Astrocyte of the spinal cord (primary cell): ENCODE measurements at regions not wholly inside any gene's neighbourhood (a gene's known extent, or its start where the extent isn't known, plus 50 kb on each side); places are given as distances from the start of the nearest gene placed in this dataset.
A peak's percentile ranks its signal among the peaks of the same experiment; 100 is the strongest.

Source experiments
- DNase-seq: peaks from one replicate; pipeline ENCODE4 v3.0.0; 2011; ENCODE audit warnings: low read depth, low spot score
- H3K4me3 ChIP-seq: 2 replicates; pipeline ENCODE4 v1.5.1; 2011; ENCODE audit warnings: low read depth, mild to moderate bottlenecking, low read length, moderate library complexity
- in situ Hi-C: cut with HindIII; loops from 2 replicates; pipeline ENCODE4 v1.10.0; 2017; ENCODE audit warnings: low sequenced_read_pairs
- TF ChIP-seq, protein P1 (sequence below): IDR thresholded peaks from 2 replicates; pipeline ENCODE4 v1.5.1; 2012; ENCODE audit warnings: low read depth, mild to moderate bottlenecking, low read length, inconsistent platforms

GRCh38 chr7:16203065-16203464, 218.3 kb downstream of the CRPPA start:
- no peak for DNase-seq
- H3K4me3 ChIP-seq: no peak overlapping the region
- TF ChIP-seq, protein P1, sequence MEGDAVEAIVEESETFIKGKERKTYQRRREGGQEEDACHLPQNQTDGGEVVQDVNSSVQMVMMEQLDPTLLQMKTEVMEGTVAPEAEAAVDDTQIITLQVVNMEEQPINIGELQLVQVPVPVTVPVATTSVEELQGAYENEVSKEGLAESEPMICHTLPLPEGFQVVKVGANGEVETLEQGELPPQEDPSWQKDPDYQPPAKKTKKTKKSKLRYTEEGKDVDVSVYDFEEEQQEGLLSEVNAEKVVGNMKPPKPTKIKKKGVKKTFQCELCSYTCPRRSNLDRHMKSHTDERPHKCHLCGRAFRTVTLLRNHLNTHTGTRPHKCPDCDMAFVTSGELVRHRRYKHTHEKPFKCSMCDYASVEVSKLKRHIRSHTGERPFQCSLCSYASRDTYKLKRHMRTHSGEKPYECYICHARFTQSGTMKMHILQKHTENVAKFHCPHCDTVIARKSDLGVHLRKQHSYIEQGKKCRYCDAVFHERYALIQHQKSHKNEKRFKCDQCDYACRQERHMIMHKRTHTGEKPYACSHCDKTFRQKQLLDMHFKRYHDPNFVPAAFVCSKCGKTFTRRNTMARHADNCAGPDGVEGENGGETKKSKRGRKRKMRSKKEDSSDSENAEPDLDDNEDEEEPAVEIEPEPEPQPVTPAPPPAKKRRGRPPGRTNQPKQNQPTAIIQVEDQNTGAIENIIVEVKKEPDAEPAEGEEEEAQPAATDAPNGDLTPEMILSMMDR: no peak
- in situ Hi-C loops: no loop called here

DNA sequence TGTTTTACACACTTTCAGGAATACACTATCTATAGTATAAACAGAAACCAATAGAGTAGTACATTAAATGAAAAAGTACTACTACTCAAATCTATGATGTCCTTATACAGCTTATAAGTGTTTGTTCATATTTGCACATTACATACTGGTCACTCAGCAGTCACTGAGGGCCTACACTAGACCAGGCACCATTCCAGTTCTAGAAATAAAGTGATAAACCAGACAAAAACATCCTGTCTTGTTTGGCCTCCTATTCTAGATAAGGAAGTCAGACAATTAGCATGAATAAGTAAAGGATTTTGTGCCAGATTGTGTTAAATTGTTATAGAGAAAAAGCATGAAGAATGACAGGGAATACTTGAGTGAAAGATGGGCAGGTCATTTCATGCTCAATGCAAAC, 219.0 kb downstream of the CRPPA start:
- DNase-seq: no peak
- no peak overlapping the region for H3K4me3 ChIP-seq
- TF ChIP-seq, protein P1: no peak
- in situ Hi-C loops: no loop called here

DNA sequence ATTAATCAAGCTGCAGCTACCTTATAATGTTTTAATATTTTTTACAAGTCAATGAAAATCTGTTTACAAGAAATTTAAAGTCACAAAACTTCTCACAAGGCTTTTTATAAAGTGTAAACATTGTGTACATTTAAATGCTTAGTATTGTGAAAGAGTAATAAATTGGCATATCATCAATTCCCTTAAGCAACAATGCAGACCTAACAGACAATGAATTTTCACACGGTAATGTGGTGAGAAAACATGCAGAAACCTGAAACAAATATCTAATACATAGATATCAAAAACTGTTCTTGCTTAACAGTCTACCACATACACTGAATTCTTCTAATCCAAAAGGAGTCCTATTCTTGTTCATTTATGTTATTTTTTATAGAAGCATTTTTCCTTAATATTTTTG, 220.7 kb downstream of the CRPPA start:
- no peak for DNase-seq
- no peak overlapping the region for H3K4me3 ChIP-seq
- in situ Hi-C loops: no loop called here
- TF ChIP-seq, protein P1: no peak

GRCh38 chr7:16193631-16194030, 227.7 kb downstream of the CRPPA start:
- DNase-seq: no peak
- TF ChIP-seq, protein P1: no peak
- H3K4me3 ChIP-seq: no peak overlapping the region
- in situ Hi-C loops: no loop called here

DNA sequence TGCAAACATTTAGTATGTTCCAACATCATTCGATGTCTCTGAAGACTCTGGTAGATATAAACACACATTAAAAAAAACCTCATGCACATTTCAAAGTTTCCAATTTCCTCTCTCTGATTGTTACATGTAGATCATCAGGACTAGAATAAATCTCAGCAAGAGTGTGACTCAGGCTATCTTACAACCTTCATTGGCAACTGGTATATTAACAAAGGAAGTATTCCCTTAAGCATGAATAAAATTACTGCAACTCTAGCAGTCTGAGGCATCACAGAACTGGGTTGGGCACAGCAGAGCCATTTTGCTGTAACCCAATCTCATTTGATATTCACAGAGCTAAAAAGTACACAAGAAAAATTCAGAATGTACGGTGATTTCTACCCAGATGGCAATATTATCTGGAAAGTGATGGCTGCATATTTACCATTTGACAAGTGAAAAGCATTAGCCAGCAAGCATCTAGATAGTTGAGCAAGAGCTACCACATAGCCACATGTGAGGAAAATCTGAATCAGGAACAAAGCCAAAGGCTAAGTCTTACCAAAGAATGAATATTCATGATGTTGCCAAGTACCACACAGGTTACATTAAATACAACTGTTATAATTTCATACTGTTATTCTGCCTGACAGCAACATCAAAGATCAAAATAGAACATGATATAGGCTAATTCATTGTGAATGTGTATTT, 232.2 kb downstream of the CRPPA start:
- peak; percentile 30 for DNase-seq
- no peak overlapping the region for H3K4me3 ChIP-seq
- in situ Hi-C loops: no loop called here
- TF ChIP-seq, protein P1: no peak

DNA sequence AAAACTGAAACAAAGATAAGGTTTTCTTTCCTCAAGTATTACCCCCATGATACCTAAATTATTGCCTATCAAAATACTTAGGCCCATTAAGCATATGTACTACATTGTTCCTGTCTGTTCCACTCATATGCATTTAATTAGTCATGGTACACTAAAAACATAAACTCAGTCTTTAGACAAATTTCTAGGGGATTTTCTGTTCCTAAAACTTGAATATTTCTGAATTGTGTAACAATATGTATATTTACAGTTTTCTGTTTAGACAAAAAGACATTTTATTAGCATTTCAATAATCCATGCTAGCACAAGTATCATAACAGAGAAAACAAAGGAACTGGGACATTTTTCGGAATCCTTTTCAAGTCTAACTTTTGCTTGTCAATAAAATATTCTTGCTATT, 234.2 kb downstream of the CRPPA start:
- in situ Hi-C loops: no loop called here
- TF ChIP-seq, protein P1: no peak
- no peak overlapping the region for H3K4me3 ChIP-seq
- peak; percentile 6 for DNase-seq
